ENCODE measurements at regions not wholly inside any gene's neighbourhood (a gene's known extent, or its start where the extent isn't known, plus 50 kb on each side); places are given as distances from the start of the nearest gene placed in this dataset.

DNA sequence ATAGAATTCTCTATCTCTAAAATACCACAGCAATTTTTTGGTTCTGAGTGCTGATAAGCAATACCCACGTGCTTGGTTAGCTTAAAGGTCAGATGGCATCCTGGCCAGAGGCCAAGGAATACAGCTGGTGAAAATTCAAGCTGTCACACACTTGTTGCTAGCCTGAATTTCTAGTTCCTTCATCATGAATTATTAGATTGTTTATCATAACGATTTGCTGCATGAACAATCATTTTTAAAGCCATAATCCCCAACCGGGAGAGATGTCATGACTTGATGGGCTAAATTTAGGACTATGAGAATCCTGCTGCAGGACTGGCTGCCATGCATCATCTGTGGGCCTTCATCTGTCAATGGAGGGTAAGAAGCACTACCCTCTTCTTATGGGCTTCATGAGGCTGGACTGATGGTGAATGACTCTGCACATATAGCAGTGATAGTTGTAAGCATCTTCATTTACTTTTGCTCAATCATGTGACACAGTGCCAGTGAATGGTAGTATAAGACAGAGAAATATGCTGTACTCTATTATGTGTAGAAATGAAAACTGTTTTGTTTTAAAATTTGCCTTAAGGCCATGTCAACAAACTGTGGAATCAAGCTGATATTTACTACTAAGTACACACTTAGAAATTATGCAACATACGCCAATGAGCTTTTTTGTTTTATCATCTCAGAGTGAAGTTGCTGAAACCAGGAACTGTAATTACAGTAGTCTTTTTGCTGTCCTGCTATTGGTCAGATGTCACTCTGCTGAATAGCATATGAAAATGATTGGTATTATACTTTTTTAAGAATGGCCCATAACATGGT is 80.5 kb upstream of the RALGPS2 start:
- H3K18ac ChIP-seq (ENCODE audit: low read length), result no peak overlapping the region
- no peak for DNase-seq
- no peak overlapping the region for H3K4ac ChIP-seq (ENCODE audit: low read depth, low read length)
- no peak overlapping the region for H4K8ac ChIP-seq (ENCODE audit: low read depth, low read length)
- no peak overlapping the region for H3K4me2 ChIP-seq (ENCODE audit: low read length)
- no peak overlapping the region for H2BK120ac ChIP-seq (ENCODE audit: insufficient read depth, low read length, poor library complexity)
- no peaks in the 10 kb centered on the region for H3K9me3 ChIP-seq (ENCODE audit: insufficient read depth, low read depth, low read length)
- no peak overlapping the region for H4K12ac ChIP-seq (ENCODE audit: low read depth, low read length)
- WGBS (ENCODE audit: extremely low coverage, insufficient coverage, insufficient read length), result no CpG with 5 or more reads among the region's 4 CpGs
- H3K27ac ChIP-seq (ENCODE audit: low read depth, low read length), result no peak overlapping the region
- no peak overlapping the region for H3K4me3 ChIP-seq (ENCODE audit: low read depth, low read length)
- no peak overlapping the region for H4K91ac ChIP-seq (ENCODE audit: low read depth, low read length)
- no peaks in the 10 kb centered on the region for H3K79me2 ChIP-seq (ENCODE audit: control insufficient read depth, insufficient read depth, low read length, poor library complexity)
- no peaks in the 10 kb centered on the region for H3K27me3 ChIP-seq (ENCODE audit: insufficient read depth, low read length)
- H2BK12ac ChIP-seq (ENCODE audit: low read length), result no peak overlapping the region
- no peaks in the 10 kb centered on the region for H3K79me1 ChIP-seq (ENCODE audit: low read length)
- H3K9ac ChIP-seq (ENCODE audit: low read length), result no peak overlapping the region
- no peaks in the 10 kb centered on the region for H3K4me1 ChIP-seq (ENCODE audit: control insufficient read depth in 1 of 2, insufficient read depth in 2 of 2, low read length in 2 of 2)
- H3K23ac ChIP-seq (ENCODE audit: low read length), result no peak overlapping the region
- H2BK5ac ChIP-seq (ENCODE audit: low read depth, low read length, poor library complexity), result no peak overlapping the region
- H3K14ac ChIP-seq (ENCODE audit: low read length), result no peak overlapping the region
- H2AK5ac ChIP-seq (ENCODE audit: low read length), result no peak overlapping the region
- no peaks in the 10 kb centered on the region for H3K36me3 ChIP-seq (ENCODE audit: control insufficient read depth in 1 of 2, insufficient read depth in 2 of 2, low read length in 2 of 2)
- H2AFZ ChIP-seq (ENCODE audit: insufficient read depth, low read length, poor library complexity), result no peak overlapping the region

DNA sequence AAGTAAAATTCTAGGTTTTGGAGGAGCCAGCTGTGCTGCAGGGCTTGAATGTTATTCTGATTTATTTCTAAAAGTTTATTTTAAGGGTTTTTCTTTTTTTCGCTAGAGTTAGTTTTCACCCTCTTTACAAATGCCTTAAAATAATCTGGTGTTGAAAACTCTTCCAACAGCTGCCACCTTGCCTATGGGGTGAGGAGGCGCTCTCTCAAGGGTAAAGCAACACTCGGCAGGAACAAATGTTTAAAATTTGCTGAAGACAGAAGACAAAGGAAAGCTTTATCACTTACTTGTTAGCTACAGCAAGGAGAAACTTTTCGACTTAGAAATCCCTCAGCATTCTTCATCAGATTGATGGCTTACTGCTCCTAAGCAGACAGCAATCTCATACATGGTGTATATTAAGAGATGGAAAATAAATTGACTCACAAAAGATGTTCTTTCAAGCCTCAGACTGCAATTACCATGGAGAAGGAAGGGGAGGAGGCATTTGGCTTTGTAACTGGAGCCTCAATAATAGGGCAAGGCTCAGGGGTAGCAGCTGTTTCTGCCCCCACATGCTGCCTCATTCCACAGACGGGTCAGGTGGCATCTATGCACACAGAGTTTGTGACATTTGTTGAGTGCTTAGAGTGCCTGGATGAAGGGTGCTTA is 79.8 kb upstream of the RALGPS2 start:
- WGBS (ENCODE audit: extremely low coverage, insufficient coverage, insufficient read length), result no CpG with 5 or more reads among the region's 5 CpGs
- no peak overlapping the region for H4K12ac ChIP-seq (ENCODE audit: low read depth, low read length)
- H2BK120ac ChIP-seq (ENCODE audit: insufficient read depth, low read length, poor library complexity), result no peak overlapping the region
- no peak overlapping the region for H4K91ac ChIP-seq (ENCODE audit: low read depth, low read length)
- no peaks in the 10 kb centered on the region for H3K79me2 ChIP-seq (ENCODE audit: control insufficient read depth, insufficient read depth, low read length, poor library complexity)
- no peaks in the 10 kb centered on the region for H3K27me3 ChIP-seq (ENCODE audit: insufficient read depth, low read length)
- DNase-seq, result no peak
- no peaks in the 10 kb centered on the region for H3K9me3 ChIP-seq (ENCODE audit: insufficient read depth, low read depth, low read length)
- no peak overlapping the region for H3K18ac ChIP-seq (ENCODE audit: low read length)
- H3K79me1 ChIP-seq (ENCODE audit: low read length), result no peaks in the 10 kb centered on the region
- no peak overlapping the region for H2BK5ac ChIP-seq (ENCODE audit: low read depth, low read length, poor library complexity)
- no peak overlapping the region for H2AFZ ChIP-seq (ENCODE audit: insufficient read depth, low read length, poor library complexity)
- H3K14ac ChIP-seq (ENCODE audit: low read length), result no peak overlapping the region
- H4K8ac ChIP-seq (ENCODE audit: low read depth, low read length), result no peak overlapping the region
- H3K9ac ChIP-seq (ENCODE audit: low read length), result no peak overlapping the region
- no peak overlapping the region for H3K4me2 ChIP-seq (ENCODE audit: low read length)
- no peak overlapping the region for H3K23ac ChIP-seq (ENCODE audit: low read length)
- no peak overlapping the region for H3K4ac ChIP-seq (ENCODE audit: low read depth, low read length)
- no peak overlapping the region for H3K4me3 ChIP-seq (ENCODE audit: low read depth, low read length)
- H3K4me1 ChIP-seq (ENCODE audit: control insufficient read depth in 1 of 2, insufficient read depth in 2 of 2, low read length in 2 of 2), result no peaks in the 10 kb centered on the region
- H2AK5ac ChIP-seq (ENCODE audit: low read length), result no peak overlapping the region
- H3K27ac ChIP-seq (ENCODE audit: low read depth, low read length), result no peak overlapping the region
- no peak overlapping the region for H2BK12ac ChIP-seq (ENCODE audit: low read length)
- H3K36me3 ChIP-seq (ENCODE audit: control insufficient read depth in 1 of 2, insufficient read depth in 2 of 2, low read length in 2 of 2), result no peaks in the 10 kb centered on the region

DNA sequence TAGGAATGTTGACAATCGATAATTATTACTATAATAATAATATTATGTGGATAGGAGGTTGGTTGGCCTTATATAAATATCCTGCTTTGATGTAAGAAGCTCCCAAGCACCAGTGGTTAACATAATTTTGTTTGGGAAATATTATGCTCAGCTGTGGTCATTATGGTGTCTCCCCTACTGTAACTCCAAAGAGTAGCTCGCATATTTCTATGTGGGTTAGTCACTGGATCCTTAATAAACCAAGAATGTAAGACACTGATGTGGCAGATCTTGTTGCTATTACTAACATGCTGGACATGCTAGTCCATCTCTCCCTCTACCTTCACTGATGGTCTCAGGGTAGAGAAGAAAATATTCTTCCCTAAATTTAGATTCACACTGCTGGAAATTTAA is 79.2 kb upstream of the RALGPS2 start:
- H4K8ac ChIP-seq (ENCODE audit: low read depth, low read length), result no peak overlapping the region
- peak; percentile 8 to 68 for DNase-seq
- H2BK12ac ChIP-seq (ENCODE audit: low read length), result no peak overlapping the region
- no peaks in the 10 kb centered on the region for H3K9me3 ChIP-seq (ENCODE audit: insufficient read depth, low read depth, low read length)
- no peak overlapping the region for H4K91ac ChIP-seq (ENCODE audit: low read depth, low read length)
- H2BK5ac ChIP-seq (ENCODE audit: low read depth, low read length, poor library complexity), result no peak overlapping the region
- H3K18ac ChIP-seq (ENCODE audit: low read length), result no peak overlapping the region
- H2AK5ac ChIP-seq (ENCODE audit: low read length), result no peak overlapping the region
- no peak overlapping the region for H3K9ac ChIP-seq (ENCODE audit: low read length)
- no peak overlapping the region for H3K4me2 ChIP-seq (ENCODE audit: low read length)
- H3K4me1 ChIP-seq (ENCODE audit: control insufficient read depth in 1 of 2, insufficient read depth in 2 of 2, low read length in 2 of 2), result no peaks in the 10 kb centered on the region
- no peak overlapping the region for H3K27ac ChIP-seq (ENCODE audit: low read depth, low read length)
- no CpG with 5 or more reads among the region's 2 CpGs for WGBS (ENCODE audit: extremely low coverage, insufficient coverage, insufficient read length)
- no peak overlapping the region for H3K4me3 ChIP-seq (ENCODE audit: low read depth, low read length)
- H3K14ac ChIP-seq (ENCODE audit: low read length), result no peak overlapping the region
- H3K27me3 ChIP-seq (ENCODE audit: insufficient read depth, low read length), result no peaks in the 10 kb centered on the region
- H3K36me3 ChIP-seq (ENCODE audit: control insufficient read depth in 1 of 2, insufficient read depth in 2 of 2, low read length in 2 of 2), result no peaks in the 10 kb centered on the region
- no peak overlapping the region for H2BK120ac ChIP-seq (ENCODE audit: insufficient read depth, low read length, poor library complexity)
- no peak overlapping the region for H3K23ac ChIP-seq (ENCODE audit: low read length)
- H3K79me1 ChIP-seq (ENCODE audit: low read length), result no peaks in the 10 kb centered on the region
- no peaks in the 10 kb centered on the region for H3K79me2 ChIP-seq (ENCODE audit: control insufficient read depth, insufficient read depth, low read length, poor library complexity)
- no peak overlapping the region for H2AFZ ChIP-seq (ENCODE audit: insufficient read depth, low read length, poor library complexity)
- H4K12ac ChIP-seq (ENCODE audit: low read depth, low read length), result no peak overlapping the region
- H3K4ac ChIP-seq (ENCODE audit: low read depth, low read length), result no peak overlapping the region

DNA sequence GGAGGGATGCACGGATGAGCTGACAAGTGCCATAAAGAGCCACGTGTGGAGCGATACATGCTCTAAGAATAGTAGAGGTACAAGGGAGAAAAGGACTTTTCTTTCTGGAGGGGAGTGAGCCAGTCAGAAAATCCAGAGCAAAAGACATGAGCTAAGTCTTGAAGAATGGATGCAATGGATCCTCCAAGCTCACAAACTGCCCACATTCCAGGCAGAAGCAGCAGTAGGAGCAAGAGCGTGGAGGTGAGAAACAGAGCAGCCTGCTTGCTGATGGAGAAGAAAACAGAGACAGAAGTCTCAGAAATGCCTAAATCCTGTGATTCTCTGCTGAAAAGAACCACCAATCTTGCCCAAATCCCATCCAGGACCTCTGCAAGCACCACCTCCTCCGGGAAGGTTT is 78.2 kb upstream of the RALGPS2 start:
- H3K9me3 ChIP-seq (ENCODE audit: insufficient read depth, low read depth, low read length), result no peaks in the 10 kb centered on the region
- no peaks in the 10 kb centered on the region for H3K36me3 ChIP-seq (ENCODE audit: control insufficient read depth in 1 of 2, insufficient read depth in 2 of 2, low read length in 2 of 2)
- H3K4me2 ChIP-seq (ENCODE audit: low read length), result no peak overlapping the region
- no peak overlapping the region for H3K27ac ChIP-seq (ENCODE audit: low read depth, low read length)
- no peak overlapping the region for H2BK120ac ChIP-seq (ENCODE audit: insufficient read depth, low read length, poor library complexity)
- H2AFZ ChIP-seq (ENCODE audit: insufficient read depth, low read length, poor library complexity), result no peak overlapping the region
- H4K8ac ChIP-seq (ENCODE audit: low read depth, low read length), result no peak overlapping the region
- no peaks in the 10 kb centered on the region for H3K4me1 ChIP-seq (ENCODE audit: control insufficient read depth in 1 of 2, insufficient read depth in 2 of 2, low read length in 2 of 2)
- no peaks in the 10 kb centered on the region for H3K79me2 ChIP-seq (ENCODE audit: control insufficient read depth, insufficient read depth, low read length, poor library complexity)
- H3K79me1 ChIP-seq (ENCODE audit: low read length), result no peaks in the 10 kb centered on the region
- no peaks in the 10 kb centered on the region for H3K27me3 ChIP-seq (ENCODE audit: insufficient read depth, low read length)
- H2BK12ac ChIP-seq (ENCODE audit: low read length), result no peak overlapping the region
- no peak overlapping the region for H2AK5ac ChIP-seq (ENCODE audit: low read length)
- peak in 1 of 2 donors; percentile 36 for DNase-seq
- H3K14ac ChIP-seq (ENCODE audit: low read length), result no peak overlapping the region
- no peak overlapping the region for H3K4ac ChIP-seq (ENCODE audit: low read depth, low read length)
- H3K4me3 ChIP-seq (ENCODE audit: low read depth, low read length), result no peak overlapping the region
- H3K18ac ChIP-seq (ENCODE audit: low read length), result no peak overlapping the region
- H3K9ac ChIP-seq (ENCODE audit: low read length), result no peak overlapping the region
- no peak overlapping the region for H2BK5ac ChIP-seq (ENCODE audit: low read depth, low read length, poor library complexity)
- H3K23ac ChIP-seq (ENCODE audit: low read length), result no peak overlapping the region
- no peak overlapping the region for H4K12ac ChIP-seq (ENCODE audit: low read depth, low read length)
- no peak overlapping the region for H4K91ac ChIP-seq (ENCODE audit: low read depth, low read length)
- WGBS (ENCODE audit: extremely low coverage, insufficient coverage, insufficient read length), result no CpG with 5 or more reads among the region's 5 CpGs
